H1 (cell line): ENCODE measurements at regions not wholly inside any gene's neighbourhood (a gene's known extent, or its start where the extent isn't known, plus 50 kb on each side); places are given as distances from the start of the nearest gene placed in this dataset.

Source experiments
- CTCF ChIA-PET: fragments of 300-600 bp; sonication (Branson Sonifier 250); formaldehyde crosslinking; loops from one replicate; lab custom pipeline; 2021; ENCODE audit not compliant: partially characterized antibody; lab: Charles Lee
- POLR2A ChIA-PET: fragments of 300-600 bp; sonication (Branson Sonifier 250); formaldehyde crosslinking; loops from one replicate; lab custom pipeline; 2021; ENCODE audit warnings: inconsistent platforms; ENCODE audit not compliant: partially characterized antibody; lab: Charles Lee
- DNase-seq, 2 experiments: peaks; one replicate each; pipeline versions ENCODE4 v3.0.0 to v3.0.0-alpha.2; 2010 to 2022; ENCODE audit warnings: low spot score in 2 of 2, low read depth in 1 of 2, mixed read lengths in 1 of 2
- FAIRE-seq: peaks from 2 replicates; lab custom pipeline; 2011; peaks lifted over from hg19 to GRCh38; lab: Jason Lieb, UNC
- H2AFZ ChIP-seq: 2 replicates; pipeline ENCODE4 v1.8.1; 2012; ENCODE audit warnings: low read length, inconsistent platforms
- H2AK5ac ChIP-seq: 2 replicates; pipeline ENCODE4 v1.6.1; 2013; ENCODE audit warnings: low read depth, low read length
- H2BK120ac ChIP-seq: replicated peaks from 2 replicates; pipeline ENCODE3; 2013; ENCODE audit warnings: low read depth, low read length, inconsistent platforms
- H2BK12ac ChIP-seq: 2 replicates; pipeline ENCODE4 v1.6.1; 2013; ENCODE audit warnings: low read depth, low read length
- H2BK15ac ChIP-seq: 2 replicates; pipeline ENCODE4 v1.6.1; 2013; ENCODE audit warnings: low read length
- H2BK20ac ChIP-seq: 2 replicates; pipeline ENCODE4 v1.6.1; 2013; ENCODE audit warnings: low read length
- H2BK5ac ChIP-seq: 2 replicates; pipeline ENCODE4 v1.6.1; 2013; ENCODE audit warnings: low read depth, low read length
- H3K14ac ChIP-seq: 2 replicates; pipeline ENCODE4 v1.6.1; 2013; ENCODE audit warnings: inconsistent platforms; ENCODE audit not compliant: insufficient read length
- H3K18ac ChIP-seq: 2 replicates; pipeline ENCODE4 v1.6.1; 2013; ENCODE audit warnings: low read length; ENCODE audit errors: extremely low read depth
- H3K23ac ChIP-seq: 2 replicates; pipeline ENCODE4 v1.6.1; 2013; ENCODE audit warnings: inconsistent platforms; ENCODE audit not compliant: insufficient read length
- H3K23me2 ChIP-seq: 2 replicates; pipeline ENCODE4 v1.6.1; 2013; ENCODE audit warnings: low read depth, low read length
- H3K27ac ChIP-seq: 2 replicates; pipeline ENCODE4 v1.6.1; 2011; ENCODE audit warnings: low read depth, low read length, inconsistent platforms
- H3K27me3 ChIP-seq, 4 experiments: replicated peaks in 1 of 4; 1 replicate in 1 of 4; 2 replicates in 3 of 4; pipeline versions ENCODE4 v1.6.1 to v1.8.1; 2011 to 2013; ENCODE audit warnings: low read length in 3 of 4, mild to moderate bottlenecking in 3 of 4, inconsistent platforms in 2 of 4, mixed read lengths in 2 of 4, moderate library complexity in 1 of 4; ENCODE audit not compliant: control insufficient read depth in 3 of 4, insufficient read depth in 3 of 4; ENCODE audit errors: extremely low read depth in 1 of 4
- H3K36me3 ChIP-seq, 4 experiments: 2 replicates each; pipeline versions ENCODE4 v1.6.1 to v1.8.1; 2011 to 2013; ENCODE audit warnings: mild to moderate bottlenecking in 4 of 4, low read length in 3 of 4, moderate library complexity in 2 of 4, control low read depth in 1 of 4, inconsistent platforms in 1 of 4; ENCODE audit not compliant: insufficient read depth in 4 of 4, control insufficient read depth in 2 of 4
- H3K4ac ChIP-seq: replicated peaks from 2 replicates; pipeline ENCODE3; 2013; ENCODE audit warnings: low read length, low read depth, mixed read lengths, inconsistent platforms; ENCODE audit not compliant: insufficient read length
- H3K4me1 ChIP-seq, 4 experiments: replicated peaks in 1 of 4; 1 replicate in 1 of 4; 2 replicates in 3 of 4; pipeline versions ENCODE4 v1.6.1 to v1.8.1; 2011 to 2013; ENCODE audit warnings: low read length in 3 of 4, inconsistent platforms in 2 of 4, mixed read lengths in 1 of 4; ENCODE audit not compliant: insufficient read depth in 4 of 4, control insufficient read depth in 3 of 4
- H3K4me2 ChIP-seq, 2 experiments: 2 replicates each; pipeline versions ENCODE4 v1.6.1 to v1.8.1; 2011 to 2013; ENCODE audit warnings: low read depth in 2 of 2, low read length in 2 of 2, control low read depth in 1 of 2, inconsistent platforms in 1 of 2, mild to moderate bottlenecking in 1 of 2; ENCODE audit not compliant: insufficient read depth in 1 of 2
- H3K4me3 ChIP-seq, 4 experiments: fragments of 200-600, 300-600 bp in 1 of 4; sonication (generic), shearing (Covaris generic), sonication (Bioruptor Twin) in 1 of 4; 2 replicates each; pipeline versions ENCODE4 v1.5.1 to v1.8.1; 2011 to 2016; ENCODE audit warnings: low read length in 4 of 4, low read depth in 3 of 4, control low read depth in 2 of 4, inconsistent platforms in 2 of 4, mild to moderate bottlenecking in 2 of 4, mixed read lengths in 1 of 4, moderate library complexity in 1 of 4; ENCODE audit not compliant: insufficient read depth in 2 of 4; ENCODE audit errors: extremely low read depth in 1 of 4
- H3K56ac ChIP-seq: replicated peaks from 2 replicates; pipeline ENCODE3; 2013; ENCODE audit warnings: low read depth, mild to moderate bottlenecking, mixed read lengths, low read length, inconsistent platforms; ENCODE audit not compliant: insufficient read length
- H3K79me1 ChIP-seq: 2 replicates; pipeline ENCODE4 v1.6.1; 2013; ENCODE audit warnings: low read depth, low read length, control low read depth
- H3K79me2 ChIP-seq, 2 experiments: 2 replicates each; pipeline versions ENCODE4 v1.6.1 to v1.8.1; 2012 to 2013; ENCODE audit warnings: low read length in 2 of 2, mild to moderate bottlenecking in 2 of 2, inconsistent platforms in 1 of 2; ENCODE audit not compliant: insufficient read depth in 2 of 2, control insufficient read depth in 1 of 2
- H3K9ac ChIP-seq, 4 experiments: replicated peaks in 1 of 4; 1 replicate in 1 of 4; 2 replicates in 3 of 4; pipeline versions ENCODE4 v1.6.1 to v1.8.1; 2011 to 2013; ENCODE audit warnings: low read depth in 3 of 4, low read length in 3 of 4, control low read depth in 2 of 4, mild to moderate bottlenecking in 2 of 4, moderate library complexity in 2 of 4, inconsistent platforms in 1 of 4; ENCODE audit errors: extremely low read depth in 1 of 4
- H3K9me3 ChIP-seq, 2 experiments: 2 replicates each; pipeline versions ENCODE4 v1.6.1 to v1.8.1; 2012 to 2013; ENCODE audit warnings: mild to moderate bottlenecking in 2 of 2, moderate library complexity in 2 of 2, control low read depth in 1 of 2, inconsistent platforms in 1 of 2, low read depth in 1 of 2, low read length in 1 of 2, mixed read lengths in 1 of 2; ENCODE audit not compliant: insufficient read depth in 2 of 2
- H4K20me1 ChIP-seq, 2 experiments: replicated peaks in 1 of 2; 2 replicates each; pipeline versions ENCODE3 to v1.8.1; 2011 to 2013; ENCODE audit warnings: inconsistent platforms in 2 of 2, low read length in 2 of 2, mild to moderate bottlenecking in 1 of 2; ENCODE audit not compliant: insufficient read depth in 2 of 2, control insufficient read depth in 1 of 2
- H4K5ac ChIP-seq: 2 replicates; pipeline ENCODE4 v1.6.1; 2013; ENCODE audit warnings: low read length, low read depth, mixed read lengths, inconsistent platforms; ENCODE audit not compliant: insufficient read length
- H4K8ac ChIP-seq: 2 replicates; pipeline ENCODE4 v1.8.0; 2013; ENCODE audit warnings: mild to moderate bottlenecking, moderate library complexity, low read length, inconsistent platforms; ENCODE audit not compliant: insufficient read depth; ENCODE audit errors: extremely low read depth
- H4K91ac ChIP-seq: replicated peaks from 2 replicates; pipeline ENCODE3; 2013; ENCODE audit warnings: low read length, mixed read lengths, inconsistent platforms; ENCODE audit not compliant: insufficient read length
- ASH2L ChIP-seq: fragments of 200-600, 300-600 bp; sonication (generic); IDR thresholded peaks from one replicate; pipeline ENCODE4 v1.7.1; 2017; ENCODE audit warnings: low read length
- BCL11A ChIP-seq, 2 experiments: IDR thresholded peaks; one replicate each; pipeline ENCODE4 v1.6.1; 2011; ENCODE audit warnings: low read depth in 2 of 2, low read length in 2 of 2, mild to moderate bottlenecking in 2 of 2
- EGR1 ChIP-seq: IDR thresholded peaks from 2 replicates; pipeline ENCODE4 v1.6.1; 2011; ENCODE audit warnings: low read depth, low read length, borderline replicate concordance
- JUN ChIP-seq: IDR thresholded peaks from 2 replicates; pipeline ENCODE4 v1.6.1; 2011; ENCODE audit warnings: low read depth, mild to moderate bottlenecking, improper control_type of control experiment, low read length
- MAFK ChIP-seq: IDR thresholded peaks from 2 replicates; pipeline ENCODE4 v1.6.1; 2012; ENCODE audit warnings: low read depth, mild to moderate bottlenecking, improper control_type of control experiment, low read length
- NANOG ChIP-seq: IDR thresholded peaks from 2 replicates; pipeline ENCODE4 v1.6.1; 2011; ENCODE audit warnings: low read length, low read depth, mild to moderate bottlenecking, inconsistent platforms; ENCODE audit not compliant: insufficient read depth, poor library complexity, severe bottlenecking
- POU5F1 ChIP-seq: IDR thresholded peaks from 2 replicates; pipeline ENCODE4 v1.6.1; 2011; ENCODE audit warnings: low read depth, mild to moderate bottlenecking, low read length, moderate library complexity
- SIX5 ChIP-seq: IDR thresholded peaks from 2 replicates; pipeline ENCODE4 v1.6.1; 2011; ENCODE audit warnings: mild to moderate bottlenecking, low read depth, low read length
- SP2 ChIP-seq: IDR thresholded peaks from 2 replicates; pipeline ENCODE4 v1.6.1; 2012; ENCODE audit warnings: mild to moderate bottlenecking, low read length, inconsistent platforms
- SUZ12 ChIP-seq: fragments of 200-600 bp; sonication (generic); IDR thresholded peaks from 2 replicates; pipeline ENCODE4 v1.6.1; 2012; ENCODE audit warnings: mild to moderate bottlenecking, inconsistent platforms, low read length, moderate library complexity, mixed read lengths
- TAF1 ChIP-seq: IDR thresholded peaks from 2 replicates; pipeline ENCODE4 v1.6.1; 2011; ENCODE audit warnings: mild to moderate bottlenecking, low read depth, low read length
- TAF7 ChIP-seq: optimal IDR thresholded peaks from 2 replicates; pipeline ENCODE3; 2011; ENCODE audit warnings: low read depth, mild to moderate bottlenecking, inconsistent platforms, low read length, moderate library complexity, borderline replicate concordance
- ZNF274 ChIP-seq: IDR thresholded peaks from 2 replicates; pipeline ENCODE4 v1.7.0; 2012; ENCODE audit warnings: low read length, borderline replicate concordance; ENCODE audit errors: extremely low read depth
- WGBS, 2 experiments: shearing (Covaris generic) in 1 of 2; methylation state at CpG; one replicate each; pipeline versions ENCODE4 v1.1.6 to v1.1.7; 2013 to 2015; ENCODE audit warnings: low lambda C conversion rate in 2 of 2, mixed read lengths in 2 of 2, inconsistent platforms in 1 of 2, low coverage in 1 of 2, missing lambda C conversion rate in 1 of 2; ENCODE audit not compliant: insufficient replicate concordance in 2 of 2, insufficient coverage in 1 of 2, insufficient read length in 1 of 2; ENCODE audit errors: extremely low coverage in 1 of 2, missing lambda C conversion rate in 1 of 2; 5-methylcytosine and 5-hydroxymethylcytosine counted together
- TF ChIP-seq, protein P1 (sequence below), 3 experiments: IDR thresholded peaks; 1 replicate in 2 of 3; 2 replicates in 1 of 3; pipeline versions ENCODE4 v1.5.1 to v1.6.1; 2011; ENCODE audit warnings: low read length in 3 of 3, mild to moderate bottlenecking in 3 of 3, inconsistent platforms in 2 of 3, low read depth in 1 of 3, moderate library complexity in 1 of 3; ENCODE audit not compliant: insufficient read depth in 1 of 3; ENCODE audit errors: control extremely low read depth in 1 of 3

DNA sequence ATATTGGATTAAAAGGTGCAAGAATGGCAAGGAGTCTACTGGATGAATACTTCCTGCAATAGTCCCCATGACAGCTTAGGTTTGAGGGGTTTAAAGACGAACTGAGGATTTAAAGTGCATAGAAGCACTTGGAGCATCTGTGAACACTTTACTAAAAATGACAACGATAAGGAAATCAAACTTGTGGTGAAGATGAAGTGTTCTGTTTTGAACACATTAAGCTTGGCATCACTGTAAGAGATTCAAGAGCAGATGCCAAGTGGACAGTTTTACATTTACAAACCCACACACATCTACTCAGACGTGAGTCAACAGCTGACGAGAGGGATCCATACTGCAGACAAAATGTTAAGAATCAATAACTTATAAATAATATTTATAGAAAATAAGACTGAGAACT, 918.7 kb downstream of the CDH11 start:
- no peak overlapping the region for H2BK15ac ChIP-seq
- no peaks in the 10 kb centered on the region for H3K36me3 ChIP-seq
- H4K5ac ChIP-seq = no peak overlapping the region
- H2BK20ac ChIP-seq = no peak overlapping the region
- no peak overlapping the region for H4K91ac ChIP-seq
- no peak overlapping the region for H4K8ac ChIP-seq
- peaks cover 0 to 2% of the 10 kb centered on the region in 2 experiments for H4K20me1 ChIP-seq
- ChIA-PET POLR2A (no interaction called here), CTCF (no interaction called here)
- no peak overlapping the region for H3K4me2 ChIP-seq
- H3K79me1 ChIP-seq = no peaks in the 10 kb centered on the region
- no peaks in the 10 kb centered on the region for H3K23me2 ChIP-seq
- H3K9me3 ChIP-seq = no peaks in the 10 kb centered on the region
- FAIRE-seq = no peak
- H3K4ac ChIP-seq = no peak overlapping the region
- DNase-seq = no peak
- H3K4me1 ChIP-seq = no peaks in the 10 kb centered on the region
- no peak overlapping the region for H3K9ac ChIP-seq
- no peak overlapping the region for H3K18ac ChIP-seq
- H3K14ac ChIP-seq = no peak overlapping the region
- no peak overlapping the region for H3K27ac ChIP-seq
- H3K27me3 ChIP-seq = no peaks in the 10 kb centered on the region
- H3K56ac ChIP-seq = no peak overlapping the region
- H2AK5ac ChIP-seq = no peak overlapping the region
- WGBS, 2 experiments = 100% methylated on average over 4 of the region's 4 CpGs; no CpG with 5 or more reads in 1 of the 2 experiments
- no peak overlapping the region for H3K23ac ChIP-seq
- no peak overlapping the region for H2BK5ac ChIP-seq
- H3K4me3 ChIP-seq = no peak overlapping the region
- H2BK12ac ChIP-seq = no peak overlapping the region
- H2BK120ac ChIP-seq = no peak overlapping the region
- no peak overlapping the region for H2AFZ ChIP-seq
- no peaks in the 10 kb centered on the region for H3K79me2 ChIP-seq
- TF ChIP-seq POU5F1 (no peak), JUN (no peak), ZNF274 (no peak), SP2 (no peak), EGR1 (no peak), BCL11A (IDR thresholded peaks at IDR 0.05; ENCODE audit: low read depth in 2 of 2, low read length in 2 of 2) (no peak), SIX5 (no peak), NANOG (no peak), ASH2L (no peak), TAF1 (no peak), MAFK (no peak), SUZ12 (no peak), TAF7 (no peak)
- TF ChIP-seq, protein P1, sequence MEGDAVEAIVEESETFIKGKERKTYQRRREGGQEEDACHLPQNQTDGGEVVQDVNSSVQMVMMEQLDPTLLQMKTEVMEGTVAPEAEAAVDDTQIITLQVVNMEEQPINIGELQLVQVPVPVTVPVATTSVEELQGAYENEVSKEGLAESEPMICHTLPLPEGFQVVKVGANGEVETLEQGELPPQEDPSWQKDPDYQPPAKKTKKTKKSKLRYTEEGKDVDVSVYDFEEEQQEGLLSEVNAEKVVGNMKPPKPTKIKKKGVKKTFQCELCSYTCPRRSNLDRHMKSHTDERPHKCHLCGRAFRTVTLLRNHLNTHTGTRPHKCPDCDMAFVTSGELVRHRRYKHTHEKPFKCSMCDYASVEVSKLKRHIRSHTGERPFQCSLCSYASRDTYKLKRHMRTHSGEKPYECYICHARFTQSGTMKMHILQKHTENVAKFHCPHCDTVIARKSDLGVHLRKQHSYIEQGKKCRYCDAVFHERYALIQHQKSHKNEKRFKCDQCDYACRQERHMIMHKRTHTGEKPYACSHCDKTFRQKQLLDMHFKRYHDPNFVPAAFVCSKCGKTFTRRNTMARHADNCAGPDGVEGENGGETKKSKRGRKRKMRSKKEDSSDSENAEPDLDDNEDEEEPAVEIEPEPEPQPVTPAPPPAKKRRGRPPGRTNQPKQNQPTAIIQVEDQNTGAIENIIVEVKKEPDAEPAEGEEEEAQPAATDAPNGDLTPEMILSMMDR (IDR thresholded peaks at IDR 0.05; ENCODE audit: control extremely low read depth in 1 of 3, insufficient read depth in 1 of 3, low read depth in 1 of 3, low read length in 3 of 3) = no peak
